ENCODE measurements at regions not wholly inside any gene's neighbourhood (a gene's known extent, or its start where the extent isn't known, plus 50 kb on each side); places are given as distances from the start of the nearest gene placed in this dataset.
"Not testable (repeated sequence)": the region's sequence is repeated elsewhere in the genome, so short reads cannot be mapped to it uniquely, and the experiment has no call there.

DNA sequence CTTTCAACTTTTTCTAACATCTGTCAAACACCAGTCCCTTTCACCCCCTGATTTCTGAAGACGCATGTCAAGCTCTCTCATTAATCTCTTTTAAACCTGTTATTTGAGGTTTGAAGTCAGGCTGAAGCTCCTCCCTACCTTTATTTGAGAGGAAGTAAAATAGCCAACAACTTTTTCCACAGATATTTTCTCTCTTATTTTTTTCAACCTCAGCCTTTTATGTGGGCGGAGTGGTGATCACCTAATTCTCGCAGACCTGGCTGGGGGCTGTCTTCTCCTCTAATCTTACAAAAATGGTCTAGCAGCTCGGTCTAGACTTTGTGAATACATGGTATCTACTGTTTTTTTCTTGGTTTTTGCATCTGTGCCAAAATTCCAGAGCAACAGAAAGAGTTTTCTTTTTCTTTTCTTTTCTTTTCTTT, 395.7 kb upstream of the ACTBL2 start:
- no peak overlapping the region for H3K27ac ChIP-seq
- TF ChIP-seq EP300 (IDR thresholded peaks at IDR 0.05), result no peak
- TF ChIP-seq, protein P1, sequence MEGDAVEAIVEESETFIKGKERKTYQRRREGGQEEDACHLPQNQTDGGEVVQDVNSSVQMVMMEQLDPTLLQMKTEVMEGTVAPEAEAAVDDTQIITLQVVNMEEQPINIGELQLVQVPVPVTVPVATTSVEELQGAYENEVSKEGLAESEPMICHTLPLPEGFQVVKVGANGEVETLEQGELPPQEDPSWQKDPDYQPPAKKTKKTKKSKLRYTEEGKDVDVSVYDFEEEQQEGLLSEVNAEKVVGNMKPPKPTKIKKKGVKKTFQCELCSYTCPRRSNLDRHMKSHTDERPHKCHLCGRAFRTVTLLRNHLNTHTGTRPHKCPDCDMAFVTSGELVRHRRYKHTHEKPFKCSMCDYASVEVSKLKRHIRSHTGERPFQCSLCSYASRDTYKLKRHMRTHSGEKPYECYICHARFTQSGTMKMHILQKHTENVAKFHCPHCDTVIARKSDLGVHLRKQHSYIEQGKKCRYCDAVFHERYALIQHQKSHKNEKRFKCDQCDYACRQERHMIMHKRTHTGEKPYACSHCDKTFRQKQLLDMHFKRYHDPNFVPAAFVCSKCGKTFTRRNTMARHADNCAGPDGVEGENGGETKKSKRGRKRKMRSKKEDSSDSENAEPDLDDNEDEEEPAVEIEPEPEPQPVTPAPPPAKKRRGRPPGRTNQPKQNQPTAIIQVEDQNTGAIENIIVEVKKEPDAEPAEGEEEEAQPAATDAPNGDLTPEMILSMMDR (IDR thresholded peaks at IDR 0.05), result no peak
- TF ChIP-seq POLR2A (IDR thresholded peaks at IDR 0.05), result no peak
- TF ChIP-seq POLR2AphosphoS5 (IDR thresholded peaks at IDR 0.05), result no peak
- H3K27me3 ChIP-seq, result no peaks in the 10 kb centered on the region
- no peak overlapping the region for H3K4me3 ChIP-seq
- 78 to 80% methylated on average over 4 of the region's 4 CpGs for WGBS, 2 donors
- no peaks in the 10 kb centered on the region for H3K9me3 ChIP-seq
- no peak for DNase-seq
- no peaks in the 10 kb centered on the region for H3K4me1 ChIP-seq
- no peaks in the 10 kb centered on the region for H3K36me3 ChIP-seq
- no peak for ATAC-seq (ENCODE audit: low FRiP score in 2 of 2)

DNA sequence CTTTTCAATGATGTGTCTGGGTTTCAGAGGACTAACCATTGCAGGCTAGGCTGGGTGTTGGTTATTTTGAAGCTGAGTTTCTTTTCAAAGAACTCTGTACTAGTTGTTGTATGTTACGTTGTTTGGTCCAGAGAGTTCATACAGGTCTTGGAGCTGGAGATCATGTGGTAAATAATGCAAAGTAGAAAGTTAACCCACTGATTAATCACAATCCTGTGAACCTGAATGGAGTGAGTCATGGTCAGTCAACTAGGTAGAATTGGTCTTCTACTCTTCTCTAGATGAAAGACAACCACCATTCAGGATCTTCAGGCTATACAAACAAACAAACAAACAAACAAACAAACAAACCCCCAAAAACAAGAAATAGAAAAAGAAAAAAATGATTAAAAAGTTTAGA, 388.9 kb upstream of the ACTBL2 start:
- H3K27ac ChIP-seq, result no peak overlapping the region
- TF ChIP-seq POLR2AphosphoS5 (IDR thresholded peaks at IDR 0.05), result no peak
- H3K9me3 ChIP-seq, result no peaks in the 10 kb centered on the region
- DNase-seq (no peak), ATAC-seq (ENCODE audit: low FRiP score in 2 of 2) (no peak)
- no peaks in the 10 kb centered on the region for H3K27me3 ChIP-seq
- no peak overlapping the region for H3K4me3 ChIP-seq
- no peaks in the 10 kb centered on the region for H3K36me3 ChIP-seq
- no peaks in the 10 kb centered on the region for H3K4me1 ChIP-seq
- 94 to 100% methylated on average over 1 of the region's 1 CpG for WGBS, 2 donors

DNA sequence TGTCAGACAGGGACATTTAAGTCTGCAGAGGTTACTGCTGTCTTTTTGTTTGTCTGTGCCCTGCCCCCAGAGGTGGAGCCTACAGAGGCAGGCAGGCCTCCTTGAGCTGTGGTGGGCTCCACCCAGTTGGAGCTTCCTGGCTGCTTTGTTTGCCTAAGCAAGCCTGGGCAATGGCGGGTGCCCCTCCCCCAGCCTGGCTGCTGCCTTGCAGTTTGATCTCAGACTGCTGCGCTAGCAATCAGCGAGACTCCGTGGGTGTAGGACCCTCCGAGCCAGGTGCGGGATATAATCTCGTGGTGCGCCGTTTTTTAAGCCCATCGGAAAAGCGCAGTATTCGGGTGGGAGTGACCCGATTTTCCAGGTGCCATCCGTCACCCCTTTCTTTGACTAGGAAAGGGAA, 387.7 kb upstream of the ACTBL2 start:
- peak in 1 of 2 donors; percentile 20 for DNase-seq
- H3K27ac ChIP-seq; H3K4me1 ChIP-seq; H3K9me3 ChIP-seq; ATAC-seq (ENCODE audit: low FRiP score in 2 of 2); H3K27me3 ChIP-seq; H3K4me3 ChIP-seq; H3K36me3 ChIP-seq: not testable (repeated sequence)
- WGBS, 2 donors, result 88 to 95% methylated on average over 8 to 14 of the region's 14 CpGs

DNA sequence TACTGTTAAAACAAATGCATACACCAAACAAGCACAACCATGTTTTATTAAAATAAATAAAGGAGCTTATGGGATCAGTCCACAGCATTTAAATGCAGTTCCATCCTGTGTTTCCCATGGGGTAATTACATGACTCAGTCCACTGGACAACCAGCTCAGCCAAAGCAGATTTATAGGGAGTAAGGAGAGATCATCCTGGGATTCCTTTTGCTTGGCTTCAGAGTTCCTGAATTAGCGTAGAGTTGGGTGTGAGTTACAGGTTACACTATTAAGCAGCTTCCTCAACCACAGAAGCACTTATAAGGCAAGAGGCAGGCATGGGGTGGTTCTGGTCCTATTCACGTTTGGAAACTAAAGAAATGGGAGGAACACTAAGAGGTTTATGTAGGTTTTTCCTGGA, 381.1 kb upstream of the ACTBL2 start:
- Histone ChIP-seq H3K27me3 (no peaks in the 10 kb centered on the region), H3K4me1 (no peaks in the 10 kb centered on the region), H3K27ac (no peak overlapping the region), H3K9me3 (no peaks in the 10 kb centered on the region), H3K4me3 (no peak overlapping the region), H3K36me3 (no peaks in the 10 kb centered on the region)
- TF ChIP-seq POLR2AphosphoS5 (IDR thresholded peaks at IDR 0.05), result no peak
- TF ChIP-seq EP300 (IDR thresholded peaks at IDR 0.05), result no peak
- TF ChIP-seq POLR2A (IDR thresholded peaks at IDR 0.05), result no peak
- TF ChIP-seq, protein P1 (IDR thresholded peaks at IDR 0.05), result no peak
- WGBS, 2 donors, result 88% methylated on average over 2 of the region's 2 CpGs
- no peak for DNase-seq
- ATAC-seq (ENCODE audit: low FRiP score in 2 of 2), result peak in 1 of 2 donors; percentile 28

DNA sequence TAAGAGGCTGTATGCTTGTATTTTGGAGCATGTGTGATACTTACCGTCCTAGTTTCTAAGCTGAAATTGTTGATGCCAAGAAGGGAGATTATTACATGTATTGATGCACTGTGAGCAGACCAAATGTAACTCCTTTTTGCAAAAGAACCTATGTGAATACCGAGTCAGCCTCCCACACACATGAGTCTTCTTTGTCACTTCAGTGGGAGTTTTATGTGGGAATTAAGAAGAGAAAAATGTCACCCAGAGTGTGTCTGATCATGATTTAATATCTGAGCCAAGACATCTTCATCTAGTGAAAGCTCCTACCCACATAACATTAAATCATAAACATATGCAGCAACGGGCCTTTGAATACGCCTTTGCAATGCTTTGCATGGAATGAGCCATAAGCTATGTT, 380.3 kb upstream of the ACTBL2 start:
- no peak overlapping the region for H3K27ac ChIP-seq
- H3K9me3 ChIP-seq, result no peaks in the 10 kb centered on the region
- TF ChIP-seq EP300 (IDR thresholded peaks at IDR 0.05), result no peak
- no peak for TF ChIP-seq POLR2A (IDR thresholded peaks at IDR 0.05)
- TF ChIP-seq, protein P1 (IDR thresholded peaks at IDR 0.05), result no peak
- TF ChIP-seq POLR2AphosphoS5 (IDR thresholded peaks at IDR 0.05), result no peak
- no peak overlapping the region for H3K4me3 ChIP-seq
- no peaks in the 10 kb centered on the region for H3K36me3 ChIP-seq
- H3K4me1 ChIP-seq, result no peaks in the 10 kb centered on the region
- DNase-seq, result no peak
- WGBS, 2 donors, result 88 to 90% methylated on average over 4 of the region's 4 CpGs
- no peak for ATAC-seq (ENCODE audit: low FRiP score in 2 of 2)
- H3K27me3 ChIP-seq, result no peaks in the 10 kb centered on the region

DNA sequence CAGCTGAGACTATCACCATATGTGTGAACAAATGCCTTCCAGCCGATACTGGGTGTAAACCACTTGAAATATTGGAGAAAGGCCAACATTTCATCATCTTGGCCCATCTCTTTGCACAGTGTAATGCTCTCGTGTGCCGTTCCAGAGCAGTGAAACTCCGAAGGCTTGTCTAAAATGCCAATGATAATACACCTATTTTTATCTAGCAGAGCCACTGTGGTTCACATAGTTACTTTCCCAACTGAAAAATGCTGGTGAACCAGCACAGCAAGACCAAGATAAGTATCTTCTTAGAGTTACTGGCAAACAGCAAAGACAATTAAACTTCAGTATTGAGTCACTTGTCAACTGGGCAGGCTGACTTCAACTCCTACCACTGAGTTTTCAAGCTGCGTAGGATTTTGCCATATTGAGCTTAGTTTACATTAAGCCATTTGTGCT, 379.9 kb upstream of the ACTBL2 start:
- DNase-seq, result no peak
- H3K27me3 ChIP-seq, result no peaks in the 10 kb centered on the region
- peak in 1 of 2 donors; percentile 82 for ATAC-seq (ENCODE audit: low FRiP score in 2 of 2)
- WGBS, 2 donors, result 56 to 66% methylated on average over 5 of the region's 5 CpGs
- H3K4me1 ChIP-seq, result no peaks in the 10 kb centered on the region
- no peak overlapping the region for H3K4me3 ChIP-seq
- no peaks in the 10 kb centered on the region for H3K9me3 ChIP-seq
- no peak overlapping the region for H3K27ac ChIP-seq
- TF ChIP-seq, protein P1 (IDR thresholded peaks at IDR 0.05), result no peak
- TF ChIP-seq POLR2A (IDR thresholded peaks at IDR 0.05) (no peak), EP300 (IDR thresholded peaks at IDR 0.05) (no peak), POLR2AphosphoS5 (IDR thresholded peaks at IDR 0.05) (no peak)
- H3K36me3 ChIP-seq, result no peaks in the 10 kb centered on the region
